MM.1S (cell line): ENCODE measurements at regions not wholly inside any gene's neighbourhood (a gene's known extent, or its start where the extent isn't known, plus 50 kb on each side); places are given as distances from the start of the nearest gene placed in this dataset.

Source experiments
- DNase-seq: peaks from one replicate; pipeline ENCODE4 v3.0.0-alpha.2; 2015
- H2AFZ ChIP-seq: fragments of 300-600 bp; sonication (generic); 2 replicates; pipeline ENCODE4 v1.6.0; 2016; ENCODE audit warnings: antibody characterized with exemption, low read length
- H3F3A ChIP-seq: fragments of 300-600 bp; sonication (generic); 2 replicates; pipeline ENCODE4 v1.6.1; 2016; ENCODE audit warnings: mild to moderate bottlenecking, antibody characterized with exemption, low read length, moderate library complexity, mixed read lengths; ENCODE audit not compliant: insufficient read depth
- H3K27ac ChIP-seq: fragments of 300-600 bp; sonication (generic); 2 replicates; pipeline ENCODE4 v1.5.1; 2016; ENCODE audit warnings: mild to moderate bottlenecking, low read length
- H3K27me3 ChIP-seq: fragments of 300-600 bp; sonication (generic); replicated peaks from 2 replicates; pipeline ENCODE4 v1.6.0; 2016; ENCODE audit warnings: low read length; ENCODE audit not compliant: insufficient read depth
- H3K36me3 ChIP-seq: fragments of 300-600 bp; sonication (generic); replicated peaks from 2 replicates; pipeline ENCODE4 v1.6.1; 2016; ENCODE audit warnings: mild to moderate bottlenecking, low read length, mixed read lengths; ENCODE audit not compliant: insufficient read depth
- H3K4me1 ChIP-seq: fragments of 300-600 bp; sonication (generic); 2 replicates; pipeline ENCODE4 v1.6.1; 2016; ENCODE audit warnings: low read length, mixed read lengths
- H3K4me2 ChIP-seq: fragments of 300-600 bp; sonication (generic); 2 replicates; pipeline ENCODE4 v1.6.0; 2016; ENCODE audit warnings: low read depth, low read length
- H3K4me3 ChIP-seq: fragments of 300-600 bp; sonication (generic); 2 replicates; pipeline ENCODE4 v1.5.1; 2016; ENCODE audit warnings: low read length, mixed read lengths
- H3K79me2 ChIP-seq: fragments of 300-600 bp; sonication (generic); 2 replicates; pipeline ENCODE4 v1.6.1; 2016; ENCODE audit warnings: mixed run types, low read length, mixed read lengths
- H3K9ac ChIP-seq: fragments of 300-600 bp; sonication (generic); 2 replicates; pipeline ENCODE4 v1.6.1; 2016; ENCODE audit warnings: low read length, mixed read lengths
- H3K9me2 ChIP-seq: fragments of 300-600 bp; sonication (generic); replicated peaks from 2 replicates; pipeline ENCODE4 v1.6.1; 2016; ENCODE audit warnings: mild to moderate bottlenecking, low read length, mixed read lengths; ENCODE audit not compliant: insufficient read depth
- H3K9me3 ChIP-seq: fragments of 300-600 bp; sonication (generic); replicated peaks from 2 replicates; pipeline ENCODE4 v1.6.1; 2016; ENCODE audit warnings: mild to moderate bottlenecking, low read length, mixed read lengths; ENCODE audit not compliant: insufficient read depth
- H4K20me1 ChIP-seq: fragments of 300-600 bp; sonication (generic); 2 replicates; pipeline ENCODE4 v1.6.1; 2016; ENCODE audit warnings: mild to moderate bottlenecking, low read length, moderate library complexity, mixed read lengths; ENCODE audit not compliant: insufficient read depth
- CTCF ChIP-seq: fragments of 300-600 bp; sonication (generic); IDR thresholded peaks from 2 replicates; pipeline ENCODE4 v1.5.1; 2016; ENCODE audit warnings: antibody characterized with exemption, low read length, mixed read lengths
- EZH2 ChIP-seq: fragments of 300-600 bp; sonication (generic); optimal IDR thresholded peaks from 2 replicates; pipeline ENCODE3; 2017; ENCODE audit warnings: low read depth, mild to moderate bottlenecking, antibody characterized with exemption, low read length, mixed read lengths
- EZH2phosphoT487 ChIP-seq: fragments of 300-600 bp; sonication (generic); IDR thresholded peaks from 2 replicates; pipeline ENCODE4 v1.6.1; 2018; ENCODE audit warnings: antibody characterized with exemption, low read length

- DNase-seq, result no peak
- Histone ChIP-seq H4K20me1 (no peaks in the 10 kb centered on the region), H3K4me2 (no peak overlapping the region), H2AFZ (no peak overlapping the region), H3K79me2 (no peaks in the 10 kb centered on the region), H3K4me1 (no peaks in the 10 kb centered on the region), H3K27me3 (no peaks in the 10 kb centered on the region), H3K9ac (no peak overlapping the region), H3F3A (no peaks in the 10 kb centered on the region), H3K27ac (no peak overlapping the region), H3K36me3 (no peaks in the 10 kb centered on the region), H3K9me3 (no peaks in the 10 kb centered on the region), H3K9me2 (no peaks in the 10 kb centered on the region), H3K4me3 (no peak overlapping the region)
- no peak for TF ChIP-seq EZH2
These were observed 407.8 kb downstream of the GABRG1 start for GRCh38 chr4:45716093-45716492.

DNA sequence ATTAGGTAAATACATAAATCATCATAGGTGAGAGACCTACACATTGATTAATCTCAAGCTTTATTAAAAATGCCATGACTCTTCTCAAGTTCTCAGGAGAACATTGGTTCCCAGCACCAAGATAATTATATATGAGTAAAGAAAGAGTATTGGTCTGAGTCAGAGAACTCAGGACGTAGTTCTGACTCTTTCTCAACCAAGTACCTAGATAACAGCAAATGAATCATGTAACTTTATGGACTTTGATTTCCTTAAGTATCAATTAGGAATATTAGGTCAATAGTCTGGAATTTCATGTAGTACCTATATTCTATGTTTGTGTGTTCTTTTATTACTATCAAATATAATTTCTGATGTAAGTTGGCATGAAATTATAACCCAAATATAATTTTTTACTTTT is 409.9 kb downstream of the GABRG1 start:
- no peaks in the 10 kb centered on the region for H3K36me3 ChIP-seq
- no peak overlapping the region for H2AFZ ChIP-seq
- H3K9me2 ChIP-seq, result no peaks in the 10 kb centered on the region
- H3K9ac ChIP-seq, result no peak overlapping the region
- H3K4me1 ChIP-seq, result no peaks in the 10 kb centered on the region
- no peak overlapping the region for H3K4me3 ChIP-seq
- DNase-seq, result no peak
- no peaks in the 10 kb centered on the region for H4K20me1 ChIP-seq
- H3K9me3 ChIP-seq, result no peaks in the 10 kb centered on the region
- no peaks in the 10 kb centered on the region for H3K27me3 ChIP-seq
- no peaks in the 10 kb centered on the region for H3F3A ChIP-seq
- H3K79me2 ChIP-seq, result no peaks in the 10 kb centered on the region
- H3K27ac ChIP-seq, result no peak overlapping the region
- TF ChIP-seq EZH2 (no peak), CTCF (no peak), EZH2phosphoT487 (no peak)
- no peak overlapping the region for H3K4me2 ChIP-seq

GRCh38 chr4:45701621-45702020 is 422.2 kb downstream of the GABRG1 start:
- H3K27me3 ChIP-seq, result no peaks in the 10 kb centered on the region
- H3K79me2 ChIP-seq, result no peaks in the 10 kb centered on the region
- H3K4me3 ChIP-seq, result no peak overlapping the region
- no peaks in the 10 kb centered on the region for H3K4me1 ChIP-seq
- no peaks in the 10 kb centered on the region for H3F3A ChIP-seq
- no peak overlapping the region for H3K4me2 ChIP-seq
- no peaks in the 10 kb centered on the region for H4K20me1 ChIP-seq
- TF ChIP-seq CTCF (no peak), EZH2 (no peak), EZH2phosphoT487 (no peak)
- no peaks in the 10 kb centered on the region for H3K9me3 ChIP-seq
- no peak overlapping the region for H3K9ac ChIP-seq
- H2AFZ ChIP-seq, result no peak overlapping the region
- H3K36me3 ChIP-seq, result no peaks in the 10 kb centered on the region
- no peak for DNase-seq
- H3K27ac ChIP-seq, result no peak overlapping the region
- H3K9me2 ChIP-seq, result no peaks in the 10 kb centered on the region

DNA sequence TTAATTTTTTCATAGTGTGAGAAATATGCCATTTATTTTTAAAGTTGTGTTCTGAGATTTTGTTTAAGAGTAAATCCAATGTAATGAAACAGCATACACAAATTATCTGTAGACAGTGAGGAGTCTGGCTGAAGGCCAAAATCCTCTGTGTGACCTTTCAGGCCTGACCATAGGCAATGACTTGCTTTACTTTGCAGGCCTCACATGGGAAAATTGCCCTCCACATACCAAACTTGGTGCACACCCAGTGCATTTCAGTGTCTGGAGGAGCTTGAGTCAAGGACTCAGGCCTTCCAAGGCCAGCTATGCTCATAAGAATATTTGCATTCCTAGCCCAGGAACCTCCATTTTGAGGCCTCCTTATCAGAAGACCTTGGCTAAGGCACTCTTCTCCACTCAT is 430.1 kb downstream of the GABRG1 start:
- no peaks in the 10 kb centered on the region for H3K79me2 ChIP-seq
- TF ChIP-seq EZH2phosphoT487, result no peak
- TF ChIP-seq CTCF, result no peak
- TF ChIP-seq EZH2, result no peak
- no peaks in the 10 kb centered on the region for H3K27me3 ChIP-seq
- H3K4me2 ChIP-seq, result no peak overlapping the region
- no peaks in the 10 kb centered on the region for H3F3A ChIP-seq
- no peaks in the 10 kb centered on the region for H3K36me3 ChIP-seq
- H3K9me3 ChIP-seq, result no peaks in the 10 kb centered on the region
- no peaks in the 10 kb centered on the region for H3K9me2 ChIP-seq
- no peaks in the 10 kb centered on the region for H3K4me1 ChIP-seq
- H2AFZ ChIP-seq, result no peak overlapping the region
- no peak overlapping the region for H3K4me3 ChIP-seq
- DNase-seq, result no peak
- no peak overlapping the region for H3K27ac ChIP-seq
- no peaks in the 10 kb centered on the region for H4K20me1 ChIP-seq
- H3K9ac ChIP-seq, result no peak overlapping the region
